ENCODE measurements at regions not wholly inside any gene's neighbourhood (a gene's known extent, or its start where the extent isn't known, plus 50 kb on each side); places are given as distances from the start of the nearest gene placed in this dataset.

DNA sequence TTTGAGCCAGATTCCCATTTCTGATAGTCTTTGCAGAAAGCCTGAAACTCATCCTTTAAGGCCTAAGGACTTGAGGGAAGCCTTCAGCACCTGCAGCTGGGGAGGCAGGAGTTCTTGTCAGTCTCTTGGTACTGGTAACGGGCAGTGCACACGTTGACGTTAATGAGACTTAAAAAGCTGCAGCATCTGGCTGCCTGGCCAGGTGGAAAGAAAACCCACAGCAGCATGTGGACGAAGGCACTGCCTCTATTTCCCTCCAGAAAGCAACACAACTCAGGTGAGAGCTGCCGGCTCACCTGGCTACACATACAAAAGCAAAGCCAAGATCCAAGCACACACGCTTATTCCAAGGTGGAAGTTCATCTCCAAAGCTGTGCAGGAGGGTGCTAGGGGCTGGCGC, 178.8 kb downstream of the ANAPC1 start:
- H3K27me3 ChIP-seq (ENCODE audit: control insufficient read depth, insufficient read depth, low read length): peaks cover 31% of the 10 kb centered on the region
- H2BK120ac ChIP-seq (ENCODE audit: low read depth, low read length): no peak overlapping the region
- H3K36me3 ChIP-seq (ENCODE audit: control insufficient read depth, insufficient read depth, low read length): no peaks in the 10 kb centered on the region
- dilution Hi-C loops (cut with HindIII; ENCODE audit: low sequenced_read_pairs, unreplicated experiment): no loop called here
- H2BK5ac ChIP-seq (ENCODE audit: low read depth, low read length, poor library complexity, severe bottlenecking): no peak overlapping the region
- H3K56ac ChIP-seq (ENCODE audit: extremely low read depth, insufficient read depth, low read length): no peak overlapping the region
- H3K9me3 ChIP-seq (ENCODE audit: control insufficient read depth, insufficient read depth, low read length): no peaks in the 10 kb centered on the region
- BruUV-seq (replicated peaks): no TSS peak
- H4K5ac ChIP-seq (ENCODE audit: low read depth, low read length): no peak overlapping the region
- ChIA-PET POLR2A (ENCODE audit: unreplicated experiment) (no interaction called here), CTCF (no interaction called here)
- H2BK20ac ChIP-seq (ENCODE audit: low read depth, low read length): no peak overlapping the region
- in situ Hi-C loops (cut with MboI; ENCODE audit: low sequenced_read_pairs): loop anchor here (25.0 kb wide), 1 partner anchor 893 kb away; no protein-coding TSS in a partner anchor
- H3K79me1 ChIP-seq (ENCODE audit: low read depth in 1 of 2, low read length in 2 of 2): peaks cover 0 to 3% of the 10 kb centered on the region in 2 experiments; a peak in 1 of 4 replicates
- no peak overlapping the region for H3K14ac ChIP-seq (replicated peaks; ENCODE audit: low read depth, low read length)
- H3K4ac ChIP-seq (ENCODE audit: low read depth, low read length): no peak overlapping the region
- DNase-seq: no peak
- H3K4me2 ChIP-seq (ENCODE audit: low read depth, low read length): peak overlapping the region; percentile 5; the same call in 1 of the 2 replicates
- peaks cover 9% of the 10 kb centered on the region; the same call in 1 of the 2 replicates for H4K20me1 ChIP-seq (ENCODE audit: insufficient read depth, low read length)
- no peak overlapping the region for H4K8ac ChIP-seq (ENCODE audit: low read depth in 2 of 2, low read length in 2 of 2)
- H2AFZ ChIP-seq (replicated peaks; ENCODE audit: low read length, poor library complexity): no peak overlapping the region
- peak overlapping the region; percentile 19; the same call in 1 of the 2 replicates for H2AK5ac ChIP-seq (ENCODE audit: low read depth, low read length)
- peaks cover 2% of the 10 kb centered on the region; the same call in 1 of the 2 replicates for H3K9me1 ChIP-seq (ENCODE audit: insufficient read depth, low read length)
- WGBS, 2 experiments (ENCODE audit: extremely low coverage in 2 of 2, insufficient read length in 1 of 2): 91% methylated on average over 4 of the region's 7 CpGs; no CpG with 5 or more reads in 1 of the 2 experiments
- peaks cover 15% of the 10 kb centered on the region for H3K4me1 ChIP-seq (ENCODE audit: control insufficient read depth, insufficient read depth, low read length)
- ATAC-seq (ENCODE audit: low read depth): no peak
- H3K4me3 ChIP-seq (ENCODE audit: insufficient read depth, low read depth, low read length): no peak overlapping the region
- no peak overlapping the region for H2AK9ac ChIP-seq (replicated peaks; ENCODE audit: low read depth, low read length, poor library complexity)
- H2BK15ac ChIP-seq (ENCODE audit: low read depth, low read length): no peak overlapping the region
- intact Hi-C loops (cut with micrococcal nuclease): no loop called here
- H3K9ac ChIP-seq (ENCODE audit: low read depth, low read length): no peak overlapping the region
- H3K18ac ChIP-seq (ENCODE audit: low read depth, low read length): no peak overlapping the region
- H3K27ac ChIP-seq (ENCODE audit: insufficient read depth, low read length): no peak overlapping the region
- no peak for TF ChIP-seq POLR2A (IDR thresholded peaks at IDR 0.05; ENCODE audit: low read depth, low read length)
- no peak for TF ChIP-seq MAFK (IDR thresholded peaks at IDR 0.05; ENCODE audit: low read depth, low read length)
- TF ChIP-seq, protein P1, sequence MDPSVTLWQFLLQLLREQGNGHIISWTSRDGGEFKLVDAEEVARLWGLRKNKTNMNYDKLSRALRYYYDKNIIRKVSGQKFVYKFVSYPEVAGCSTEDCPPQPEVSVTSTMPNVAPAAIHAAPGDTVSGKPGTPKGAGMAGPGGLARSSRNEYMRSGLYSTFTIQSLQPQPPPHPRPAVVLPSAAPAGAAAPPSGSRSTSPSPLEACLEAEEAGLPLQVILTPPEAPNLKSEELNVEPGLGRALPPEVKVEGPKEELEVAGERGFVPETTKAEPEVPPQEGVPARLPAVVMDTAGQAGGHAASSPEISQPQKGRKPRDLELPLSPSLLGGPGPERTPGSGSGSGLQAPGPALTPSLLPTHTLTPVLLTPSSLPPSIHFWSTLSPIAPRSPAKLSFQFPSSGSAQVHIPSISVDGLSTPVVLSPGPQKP (IDR thresholded peaks at IDR 0.05; ENCODE audit: borderline replicate concordance, low read depth, low read length): no peak
- no peak for TF ChIP-seq FOS (IDR thresholded peaks at IDR 0.05; ENCODE audit: low read depth, low read length)
- TF ChIP-seq BHLHE40 (IDR thresholded peaks at IDR 0.05; ENCODE audit: low read depth, low read length): no peak
- no peak for TF ChIP-seq RCOR1 (IDR thresholded peaks at IDR 0.05; ENCODE audit: insufficient replicate concordance, low read length)
- TF ChIP-seq NFE2L2 (IDR thresholded peaks at IDR 0.05; ENCODE audit: low read depth, low read length): no peak
- no peak for TF ChIP-seq CHD1 (IDR thresholded peaks at IDR 0.05; ENCODE audit: low read depth, low read length)
- TF ChIP-seq CEBPB (IDR thresholded peaks at IDR 0.05; ENCODE audit: low read depth, low read length): no peak
- no peak for TF ChIP-seq MAZ (IDR thresholded peaks at IDR 0.05; ENCODE audit: borderline replicate concordance, low read depth, low read length)
- TF ChIP-seq MXI1 (IDR thresholded peaks at IDR 0.05; ENCODE audit: borderline replicate concordance, low read depth, low read length): no peak
- TF ChIP-seq, protein P2, sequence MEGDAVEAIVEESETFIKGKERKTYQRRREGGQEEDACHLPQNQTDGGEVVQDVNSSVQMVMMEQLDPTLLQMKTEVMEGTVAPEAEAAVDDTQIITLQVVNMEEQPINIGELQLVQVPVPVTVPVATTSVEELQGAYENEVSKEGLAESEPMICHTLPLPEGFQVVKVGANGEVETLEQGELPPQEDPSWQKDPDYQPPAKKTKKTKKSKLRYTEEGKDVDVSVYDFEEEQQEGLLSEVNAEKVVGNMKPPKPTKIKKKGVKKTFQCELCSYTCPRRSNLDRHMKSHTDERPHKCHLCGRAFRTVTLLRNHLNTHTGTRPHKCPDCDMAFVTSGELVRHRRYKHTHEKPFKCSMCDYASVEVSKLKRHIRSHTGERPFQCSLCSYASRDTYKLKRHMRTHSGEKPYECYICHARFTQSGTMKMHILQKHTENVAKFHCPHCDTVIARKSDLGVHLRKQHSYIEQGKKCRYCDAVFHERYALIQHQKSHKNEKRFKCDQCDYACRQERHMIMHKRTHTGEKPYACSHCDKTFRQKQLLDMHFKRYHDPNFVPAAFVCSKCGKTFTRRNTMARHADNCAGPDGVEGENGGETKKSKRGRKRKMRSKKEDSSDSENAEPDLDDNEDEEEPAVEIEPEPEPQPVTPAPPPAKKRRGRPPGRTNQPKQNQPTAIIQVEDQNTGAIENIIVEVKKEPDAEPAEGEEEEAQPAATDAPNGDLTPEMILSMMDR (conservative IDR thresholded peaks at IDR 0.05; ENCODE audit: low read depth, low read length): no peak
- TF ChIP-seq, protein P3, sequence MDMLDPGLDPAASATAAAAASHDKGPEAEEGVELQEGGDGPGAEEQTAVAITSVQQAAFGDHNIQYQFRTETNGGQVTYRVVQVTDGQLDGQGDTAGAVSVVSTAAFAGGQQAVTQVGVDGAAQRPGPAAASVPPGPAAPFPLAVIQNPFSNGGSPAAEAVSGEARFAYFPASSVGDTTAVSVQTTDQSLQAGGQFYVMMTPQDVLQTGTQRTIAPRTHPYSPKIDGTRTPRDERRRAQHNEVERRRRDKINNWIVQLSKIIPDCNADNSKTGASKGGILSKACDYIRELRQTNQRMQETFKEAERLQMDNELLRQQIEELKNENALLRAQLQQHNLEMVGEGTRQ (IDR thresholded peaks at IDR 0.05; ENCODE audit: low read depth, low read length): no peak
- H4K91ac ChIP-seq (ENCODE audit: insufficient read depth, low read depth, low read length): no peak overlapping the region
- H3K23ac ChIP-seq (ENCODE audit: low read depth, low read length): no peak overlapping the region
